NB4 (cell line): ENCODE measurements at regions not wholly inside any gene's neighbourhood (a gene's known extent, or its start where the extent isn't known, plus 50 kb on each side); places are given as distances from the start of the nearest gene placed in this dataset.

Source experiments
- MYC ChIP-seq: IDR thresholded peaks from 2 replicates; pipeline ENCODE4 v1.6.1; 2011; ENCODE audit warnings: low read depth, low read length
- POLR2A ChIP-seq: IDR thresholded peaks from 2 replicates; pipeline ENCODE4 v1.6.1; 2011; ENCODE audit warnings: mild to moderate bottlenecking; ENCODE audit not compliant: insufficient read length; ENCODE audit errors: extremely low read depth
- TF ChIP-seq, protein P1 (sequence below): IDR thresholded peaks from one replicate; pipeline ENCODE4 v1.5.1; 2012; ENCODE audit warnings: low read depth, low read length
- TF ChIP-seq, protein P2 (sequence below): IDR thresholded peaks from 2 replicates; pipeline ENCODE4 v1.6.1; 2011; ENCODE audit warnings: low read depth, low read length

DNA sequence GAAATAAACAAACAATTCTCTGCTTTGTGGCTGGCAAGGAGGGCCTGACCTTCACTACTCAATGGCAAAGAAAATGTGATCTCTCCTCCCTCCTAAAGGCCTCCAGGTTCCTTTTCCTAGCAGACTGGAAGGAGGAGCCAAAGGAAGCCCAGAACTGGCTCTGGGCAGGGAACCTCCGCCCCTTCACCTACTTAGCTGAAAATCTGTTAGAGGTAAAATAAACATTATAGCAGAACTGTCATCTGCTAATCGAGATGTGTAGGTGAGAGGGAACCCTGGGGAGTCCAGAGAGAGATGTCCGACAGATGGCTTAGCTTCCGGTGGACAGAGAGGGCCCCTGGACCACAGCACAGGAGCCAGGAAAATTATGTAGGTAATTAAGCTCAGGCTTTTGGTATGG, 75.2 kb upstream of the KCNA3 start:
- TF ChIP-seq, protein P1, sequence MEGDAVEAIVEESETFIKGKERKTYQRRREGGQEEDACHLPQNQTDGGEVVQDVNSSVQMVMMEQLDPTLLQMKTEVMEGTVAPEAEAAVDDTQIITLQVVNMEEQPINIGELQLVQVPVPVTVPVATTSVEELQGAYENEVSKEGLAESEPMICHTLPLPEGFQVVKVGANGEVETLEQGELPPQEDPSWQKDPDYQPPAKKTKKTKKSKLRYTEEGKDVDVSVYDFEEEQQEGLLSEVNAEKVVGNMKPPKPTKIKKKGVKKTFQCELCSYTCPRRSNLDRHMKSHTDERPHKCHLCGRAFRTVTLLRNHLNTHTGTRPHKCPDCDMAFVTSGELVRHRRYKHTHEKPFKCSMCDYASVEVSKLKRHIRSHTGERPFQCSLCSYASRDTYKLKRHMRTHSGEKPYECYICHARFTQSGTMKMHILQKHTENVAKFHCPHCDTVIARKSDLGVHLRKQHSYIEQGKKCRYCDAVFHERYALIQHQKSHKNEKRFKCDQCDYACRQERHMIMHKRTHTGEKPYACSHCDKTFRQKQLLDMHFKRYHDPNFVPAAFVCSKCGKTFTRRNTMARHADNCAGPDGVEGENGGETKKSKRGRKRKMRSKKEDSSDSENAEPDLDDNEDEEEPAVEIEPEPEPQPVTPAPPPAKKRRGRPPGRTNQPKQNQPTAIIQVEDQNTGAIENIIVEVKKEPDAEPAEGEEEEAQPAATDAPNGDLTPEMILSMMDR = no peak
- TF ChIP-seq POLR2A (no peak), MYC (no peak)
- TF ChIP-seq, protein P2, sequence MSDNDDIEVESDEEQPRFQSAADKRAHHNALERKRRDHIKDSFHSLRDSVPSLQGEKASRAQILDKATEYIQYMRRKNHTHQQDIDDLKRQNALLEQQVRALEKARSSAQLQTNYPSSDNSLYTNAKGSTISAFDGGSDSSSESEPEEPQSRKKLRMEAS = no peak
